Activated CD8-positive, alpha-beta memory T cell treated with anti-CD3 and anti-CD28 coated beads, Interleukin-2, amount 50 U/mL, for 4 hours (primary cell): ENCODE measurements at regions not wholly inside any gene's neighbourhood (a gene's known extent, or its start where the extent isn't known, plus 50 kb on each side); places are given as distances from the start of the nearest gene placed in this dataset.
A peak's percentile ranks its signal among the peaks of the same experiment; 100 is the strongest.

Source experiments
- DNase-seq: peaks from one replicate; pipeline ENCODE4 v3.0.0-alpha.2; 2020

- DNase-seq: peak; percentile 11
Measured at GRCh38 chr14:104431351-104431928, 148.1 kb upstream of the C14orf180 start.

- DNase-seq: peak; percentile 7
Measured at GRCh38 chr14:104431929-104432541, 147.5 kb upstream of the C14orf180 start.

GRCh38 chr14:104432611-104433231 lies 146.8 kb upstream of the C14orf180 start:
- peak; percentile 12 for DNase-seq

- DNase-seq: peak; percentile 7
Measured at GRCh38 chr14:104433401-104434213, 146.0 kb upstream of the C14orf180 start.

- peak; percentile 7 for DNase-seq
Measured at GRCh38 chr14:104434214-104435076, 145.1 kb upstream of the C14orf180 start.

- DNase-seq: peak; percentile 13
Measured at GRCh38 chr14:104435147-104436046, 144.2 kb upstream of the C14orf180 start.

- DNase-seq: peak; percentile 13
Measured at GRCh38 chr14:104436047-104436591, 143.4 kb upstream of the C14orf180 start.

GRCh38 chr14:104436741-104437701 lies 142.5 kb upstream of the C14orf180 start:
- DNase-seq: peak; percentile 10

GRCh38 chr14:104437703-104438102 lies 141.9 kb upstream of the C14orf180 start:
- no peak for DNase-seq

- DNase-seq: no peak
Measured at GRCh38 chr14:104438166-104438887, 141.2 kb upstream of the C14orf180 start.

- no peak for DNase-seq
Measured at GRCh38 chr14:104439625-104440024, 139.9 kb upstream of the C14orf180 start.

- DNase-seq: no peak
Measured at GRCh38 chr14:104440297-104440956, 139.1 kb upstream of the C14orf180 start.

- DNase-seq: peak; percentile 7
Measured at GRCh38 chr14:104441275-104442106, 138.1 kb upstream of the C14orf180 start.

- DNase-seq: peak; percentile 10
Measured at GRCh38 chr14:104442107-104442551, 137.4 kb upstream of the C14orf180 start.

GRCh38 chr14:104442631-104443390 lies 136.8 kb upstream of the C14orf180 start:
- DNase-seq: peak; percentile 10

GRCh38 chr14:104443391-104444158 lies 136.0 kb upstream of the C14orf180 start:
- DNase-seq: peak; percentile 11
